SK-N-SH (cell line): ENCODE measurements at regions not wholly inside any gene's neighbourhood (a gene's known extent, or its start where the extent isn't known, plus 50 kb on each side); places are given as distances from the start of the nearest gene placed in this dataset.

Experiments
- EP300 ChIP-seq, 2 experiments: IDR thresholded peaks; 2 replicates each; pipeline versions ENCODE4 v1.4.0 to v1.6.1; 2012; ENCODE audit warnings: borderline replicate concordance in 1 of 2, low read depth in 1 of 2, low read length in 1 of 2
- POLR2AphosphoS5 ChIP-seq: IDR thresholded peaks from 2 replicates; pipeline ENCODE4 v1.6.1; 2012; ENCODE audit warnings: low read depth, low read length

DNA sequence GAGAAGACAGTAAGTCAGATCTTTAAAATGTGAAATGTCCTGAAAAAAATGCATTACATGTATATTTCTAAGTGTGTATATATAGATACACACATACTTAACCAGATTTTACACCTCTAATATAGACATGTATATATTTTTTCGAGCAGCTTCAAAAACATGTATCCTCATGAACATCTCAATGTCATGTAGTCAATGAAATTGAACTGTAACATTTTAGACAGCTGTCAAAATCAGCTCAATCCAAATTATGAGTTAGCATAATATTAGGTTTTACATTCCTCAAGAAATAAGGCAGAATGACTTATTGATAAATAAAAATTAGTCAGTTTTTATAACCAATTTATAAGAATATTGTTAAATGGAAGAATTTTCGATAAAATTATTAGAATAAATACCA lies 665.7 kb downstream of the BRINP3 start:
- no peak for TF ChIP-seq POLR2AphosphoS5
- no peak for TF ChIP-seq EP300 (IDR thresholded peaks at IDR 0.05; ENCODE audit: borderline replicate concordance in 1 of 2, low read depth in 1 of 2, low read length in 1 of 2)
